SK-N-SH treated with all-trans-retinoic acid at 6 μM for 48 hours (cell line): ENCODE measurements at regions not wholly inside any gene's neighbourhood (a gene's known extent, or its start where the extent isn't known, plus 50 kb on each side); places are given as distances from the start of the nearest gene placed in this dataset.
A peak's percentile ranks its signal among the peaks of the same experiment; 100 is the strongest.
"Not testable (repeated sequence)": the region's sequence is repeated elsewhere in the genome, so short reads cannot be mapped to it uniquely, and the experiment has no call there.

ENCODE experiments used
- ATAC-seq: fragments of 200-7000 bp; cut with Tn5 transposase; 3 replicates; pipeline ENCODE4 v1.9.1; 2020; ENCODE audit warnings: mild to moderate bottlenecking, moderate library complexity
- ARNTL ChIP-seq: fragments of 450-650 bp; formaldehyde crosslinking; IDR thresholded peaks from 2 replicates; pipeline ENCODE4 v1.5.0; 2020; ENCODE audit warnings: low read depth, mild to moderate bottlenecking, moderate library complexity, borderline replicate concordance
- BACH2 ChIP-seq: fragments of 250-450 bp; sonication (Bioruptor Pico); IDR thresholded peaks from 2 replicates; pipeline ENCODE4 v1.9.0; 2021; ENCODE audit warnings: mild to moderate bottlenecking, borderline replicate concordance
- CREB5 ChIP-seq: fragments of 250-450 bp; sonication (Bioruptor Pico); IDR thresholded peaks from 2 replicates; pipeline ENCODE4 v1.5.1; 2020; ENCODE audit warnings: low read depth, mild to moderate bottlenecking, moderate library complexity
- CSDC2 ChIP-seq: fragments of 250-450 bp; sonication (Bioruptor Pico); IDR thresholded peaks from 2 replicates; pipeline ENCODE4 v1.5.0; 2020; ENCODE audit warnings: mild to moderate bottlenecking, moderate library complexity
- ESRRG ChIP-seq: fragments of 250-450 bp; sonication (Bioruptor Pico); IDR thresholded peaks from 2 replicates; pipeline ENCODE4 v1.6.1; 2021; ENCODE audit warnings: mild to moderate bottlenecking
- GLIS3 ChIP-seq: fragments of 250-450 bp; sonication (Bioruptor Pico); IDR thresholded peaks from 2 replicates; pipeline ENCODE4 v1.5.0; 2020; ENCODE audit warnings: mild to moderate bottlenecking, moderate library complexity
- ISL1 ChIP-seq: fragments of 250-450 bp; sonication (Bioruptor Pico); IDR thresholded peaks from 2 replicates; pipeline ENCODE4 v2.1.2; 2022; ENCODE audit warnings: mild to moderate bottlenecking, moderate library complexity
- OSR1 ChIP-seq: fragments of 250-450 bp; sonication (Bioruptor Pico); IDR thresholded peaks from 2 replicates; pipeline ENCODE4 v1.8.0; 2022; ENCODE audit warnings: moderate library complexity, mild to moderate bottlenecking, inconsistent platforms
- PPARA ChIP-seq: fragments of 250-450 bp; sonication (Bioruptor Pico); IDR thresholded peaks from 2 replicates; pipeline ENCODE4 v1.5.0; 2020; ENCODE audit warnings: mild to moderate bottlenecking, borderline replicate concordance
- RARB ChIP-seq: fragments of 250-450 bp; sonication (Bioruptor Pico); IDR thresholded peaks from 2 replicates; pipeline ENCODE4 v1.8.0; 2021; ENCODE audit warnings: mild to moderate bottlenecking, moderate library complexity
- SNAI2 ChIP-seq: fragments of 250-450 bp; sonication (Bioruptor Pico); IDR thresholded peaks from 2 replicates; pipeline ENCODE4 v1.5.0; 2020; ENCODE audit warnings: mild to moderate bottlenecking, moderate library complexity
- TCF4 ChIP-seq: fragments of 250-450 bp; sonication (Bioruptor Pico); IDR thresholded peaks from 2 replicates; pipeline ENCODE4 v1.8.0; 2021; ENCODE audit warnings: mild to moderate bottlenecking, moderate library complexity, borderline replicate concordance
- TOX ChIP-seq: fragments of 250-450 bp; sonication (Bioruptor Pico); IDR thresholded peaks from 2 replicates; pipeline ENCODE4 v1.8.0; 2021; ENCODE audit warnings: mild to moderate bottlenecking, moderate library complexity, borderline replicate concordance
- ZC3H10 ChIP-seq: fragments of 250-450 bp; sonication (Bioruptor Pico); IDR thresholded peaks from 2 replicates; pipeline ENCODE4 v1.5.1; 2021; ENCODE audit warnings: mild to moderate bottlenecking, moderate library complexity
- ZFP3 ChIP-seq: fragments of 250-450 bp; sonication (Bioruptor Pico); IDR thresholded peaks from 2 replicates; pipeline ENCODE4 v1.5.0; 2020; ENCODE audit warnings: mild to moderate bottlenecking, moderate library complexity
- ZFP30 ChIP-seq: fragments of 450-650 bp; formaldehyde crosslinking; IDR thresholded peaks from 2 replicates; pipeline ENCODE4 v1.5.0; 2022; ENCODE audit warnings: mild to moderate bottlenecking, moderate library complexity
- ZNF565 ChIP-seq: fragments of 450-650 bp; formaldehyde crosslinking; conservative IDR thresholded peaks from 2 replicates; pipeline ENCODE4 v1.5.0; 2020; ENCODE audit warnings: low read depth, mild to moderate bottlenecking, moderate library complexity
- ZNF70 ChIP-seq: fragments of 450-650 bp; formaldehyde crosslinking; IDR thresholded peaks from 2 replicates; pipeline ENCODE4 v1.5.0; 2020; ENCODE audit warnings: mild to moderate bottlenecking, moderate library complexity
- ZNF8 ChIP-seq: fragments of 450-650 bp; formaldehyde crosslinking; IDR thresholded peaks from 2 replicates; pipeline ENCODE4 v1.5.0; 2020; ENCODE audit warnings: mild to moderate bottlenecking, moderate library complexity
- TF ChIP-seq, protein P1 (sequence below): fragments of 250-450 bp; sonication (Bioruptor Pico); IDR thresholded peaks from 2 replicates; pipeline ENCODE4 v1.5.0; 2020; ENCODE audit warnings: mild to moderate bottlenecking, moderate library complexity
- TF ChIP-seq, protein P2 (sequence below): fragments of 250-450 bp; sonication (Bioruptor Pico); IDR thresholded peaks from 2 replicates; pipeline ENCODE4 v1.8.0; 2021; ENCODE audit warnings: low read depth, mild to moderate bottlenecking, moderate library complexity, borderline replicate concordance
- TF ChIP-seq, protein P3 (sequence below): fragments of 250-450 bp; sonication (Bioruptor Pico); IDR thresholded peaks from 2 replicates; pipeline ENCODE4 v1.8.0; 2020; ENCODE audit warnings: mild to moderate bottlenecking, moderate library complexity, borderline replicate concordance
- TF ChIP-seq, protein P4 (sequence below): fragments of 250-450 bp; sonication (Bioruptor Pico); IDR thresholded peaks from 2 replicates; pipeline ENCODE4 v1.5.1; 2021; ENCODE audit warnings: mild to moderate bottlenecking, moderate library complexity

- TF ChIP-seq CREB5 = no peak
- no peak for TF ChIP-seq ZNF70
- no peak for TF ChIP-seq OSR1 (CRISPR knock-in tag)
- no peak for TF ChIP-seq ESRRG (CRISPR knock-in tag)
- no peak for TF ChIP-seq ARNTL (CRISPR knock-in tag)
- no peak for ATAC-seq
Observed at GRCh38 chr17:71639865-71640264, 481.0 kb upstream of the SOX9 start.

- not testable (repeated sequence) for ATAC-seq
Observed at GRCh38 chr17:71646890-71647289, 473.9 kb upstream of the SOX9 start.

GRCh38 chr17:71648342-71648741, 472.5 kb upstream of the SOX9 start:
- ATAC-seq = not testable (repeated sequence)
- peak; percentile 95 for TF ChIP-seq ZNF8 (CRISPR knock-in tag)
- TF ChIP-seq, all 23 proteins: peak for 1; not testable (repeated sequence) for 22

DNA sequence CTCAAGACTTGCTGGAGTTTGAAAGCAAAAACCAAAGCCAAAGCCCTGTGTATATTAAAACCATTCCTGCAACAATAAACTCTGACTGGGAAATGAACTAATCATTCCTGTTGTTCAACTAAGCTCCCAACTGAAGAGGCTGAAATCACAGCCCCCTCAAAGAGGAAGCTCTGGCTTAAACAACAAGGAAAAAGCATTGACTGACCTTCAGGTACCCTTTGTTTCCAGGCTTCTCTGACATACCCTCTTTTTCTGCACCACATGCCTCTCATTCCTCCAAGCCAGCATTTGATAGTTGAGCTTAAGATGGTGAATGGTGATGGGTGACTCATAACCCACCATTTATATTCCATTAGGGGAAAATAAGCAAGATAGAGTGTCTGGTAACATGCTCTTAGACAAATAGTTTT, 470.9 kb upstream of the SOX9 start:
- ATAC-seq = peak; percentile 46
- TF ChIP-seq CSDC2 (CRISPR knock-in tag) (no peak), ZC3H10 (CRISPR knock-in tag) (no peak), CREB5 (no peak), ZFP30 (CRISPR knock-in tag) (no peak), ARNTL (CRISPR knock-in tag) (no peak), GLIS3 (no peak)

GRCh38 chr17:71655542-71655941, 465.3 kb upstream of the SOX9 start:
- ATAC-seq = no peak
- TF ChIP-seq ZC3H10 (CRISPR knock-in tag) = no peak
- TF ChIP-seq SNAI2 (CRISPR knock-in tag) = no peak
- TF ChIP-seq TOX (CRISPR knock-in tag) = no peak
- TF ChIP-seq, protein P1, sequence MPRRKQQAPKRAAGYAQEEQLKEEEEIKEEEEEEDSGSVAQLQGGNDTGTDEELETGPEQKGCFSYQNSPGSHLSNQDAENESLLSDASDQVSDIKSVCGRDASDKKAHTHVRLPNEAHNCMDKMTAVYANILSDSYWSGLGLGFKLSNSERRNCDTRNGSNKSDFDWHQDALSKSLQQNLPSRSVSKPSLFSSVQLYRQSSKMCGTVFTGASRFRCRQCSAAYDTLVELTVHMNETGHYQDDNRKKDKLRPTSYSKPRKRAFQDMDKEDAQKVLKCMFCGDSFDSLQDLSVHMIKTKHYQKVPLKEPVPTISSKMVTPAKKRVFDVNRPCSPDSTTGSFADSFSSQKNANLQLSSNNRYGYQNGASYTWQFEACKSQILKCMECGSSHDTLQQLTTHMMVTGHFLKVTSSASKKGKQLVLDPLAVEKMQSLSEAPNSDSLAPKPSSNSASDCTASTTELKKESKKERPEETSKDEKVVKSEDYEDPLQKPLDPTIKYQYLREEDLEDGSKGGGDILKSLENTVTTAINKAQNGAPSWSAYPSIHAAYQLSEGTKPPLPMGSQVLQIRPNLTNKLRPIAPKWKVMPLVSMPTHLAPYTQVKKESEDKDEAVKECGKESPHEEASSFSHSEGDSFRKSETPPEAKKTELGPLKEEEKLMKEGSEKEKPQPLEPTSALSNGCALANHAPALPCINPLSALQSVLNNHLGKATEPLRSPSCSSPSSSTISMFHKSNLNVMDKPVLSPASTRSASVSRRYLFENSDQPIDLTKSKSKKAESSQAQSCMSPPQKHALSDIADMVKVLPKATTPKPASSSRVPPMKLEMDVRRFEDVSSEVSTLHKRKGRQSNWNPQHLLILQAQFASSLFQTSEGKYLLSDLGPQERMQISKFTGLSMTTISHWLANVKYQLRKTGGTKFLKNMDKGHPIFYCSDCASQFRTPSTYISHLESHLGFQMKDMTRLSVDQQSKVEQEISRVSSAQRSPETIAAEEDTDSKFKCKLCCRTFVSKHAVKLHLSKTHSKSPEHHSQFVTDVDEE = no peak
- TF ChIP-seq, protein P2, sequence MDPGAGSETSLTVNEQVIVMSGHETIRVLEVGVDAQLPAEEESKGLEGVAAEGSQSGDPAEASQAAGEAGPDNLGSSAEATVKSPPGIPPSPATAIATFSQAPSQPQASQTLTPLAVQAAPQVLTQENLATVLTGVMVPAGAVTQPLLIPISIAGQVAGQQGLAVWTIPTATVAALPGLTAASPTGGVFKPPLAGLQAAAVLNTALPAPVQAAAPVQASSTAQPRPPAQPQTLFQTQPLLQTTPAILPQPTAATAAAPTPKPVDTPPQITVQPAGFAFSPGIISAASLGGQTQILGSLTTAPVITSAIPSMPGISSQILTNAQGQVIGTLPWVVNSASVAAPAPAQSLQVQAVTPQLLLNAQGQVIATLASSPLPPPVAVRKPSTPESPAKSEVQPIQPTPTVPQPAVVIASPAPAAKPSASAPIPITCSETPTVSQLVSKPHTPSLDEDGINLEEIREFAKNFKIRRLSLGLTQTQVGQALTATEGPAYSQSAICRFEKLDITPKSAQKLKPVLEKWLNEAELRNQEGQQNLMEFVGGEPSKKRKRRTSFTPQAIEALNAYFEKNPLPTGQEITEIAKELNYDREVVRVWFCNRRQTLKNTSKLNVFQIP (CRISPR knock-in tag) = no peak
- TF ChIP-seq ZNF70 = no peak
- TF ChIP-seq OSR1 (CRISPR knock-in tag) = no peak
- TF ChIP-seq RARB (CRISPR knock-in tag) = no peak
- TF ChIP-seq ZFP30 (CRISPR knock-in tag) = no peak
- TF ChIP-seq, protein P3, sequence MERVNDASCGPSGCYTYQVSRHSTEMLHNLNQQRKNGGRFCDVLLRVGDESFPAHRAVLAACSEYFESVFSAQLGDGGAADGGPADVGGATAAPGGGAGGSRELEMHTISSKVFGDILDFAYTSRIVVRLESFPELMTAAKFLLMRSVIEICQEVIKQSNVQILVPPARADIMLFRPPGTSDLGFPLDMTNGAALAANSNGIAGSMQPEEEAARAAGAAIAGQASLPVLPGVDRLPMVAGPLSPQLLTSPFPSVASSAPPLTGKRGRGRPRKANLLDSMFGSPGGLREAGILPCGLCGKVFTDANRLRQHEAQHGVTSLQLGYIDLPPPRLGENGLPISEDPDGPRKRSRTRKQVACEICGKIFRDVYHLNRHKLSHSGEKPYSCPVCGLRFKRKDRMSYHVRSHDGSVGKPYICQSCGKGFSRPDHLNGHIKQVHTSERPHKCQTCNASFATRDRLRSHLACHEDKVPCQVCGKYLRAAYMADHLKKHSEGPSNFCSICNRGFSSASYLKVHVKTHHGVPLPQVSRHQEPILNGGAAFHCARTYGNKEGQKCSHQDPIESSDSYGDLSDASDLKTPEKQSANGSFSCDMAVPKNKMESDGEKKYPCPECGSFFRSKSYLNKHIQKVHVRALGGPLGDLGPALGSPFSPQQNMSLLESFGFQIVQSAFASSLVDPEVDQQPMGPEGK (CRISPR knock-in tag) = no peak
- no peak for TF ChIP-seq PPARA (CRISPR knock-in tag)
- no peak for TF ChIP-seq ZFP3 (CRISPR knock-in tag)
- TF ChIP-seq ARNTL (CRISPR knock-in tag) = no peak
- no peak for TF ChIP-seq ZNF565 (CRISPR knock-in tag)
- TF ChIP-seq TCF4 (CRISPR knock-in tag) = no peak
- TF ChIP-seq, protein P4, sequence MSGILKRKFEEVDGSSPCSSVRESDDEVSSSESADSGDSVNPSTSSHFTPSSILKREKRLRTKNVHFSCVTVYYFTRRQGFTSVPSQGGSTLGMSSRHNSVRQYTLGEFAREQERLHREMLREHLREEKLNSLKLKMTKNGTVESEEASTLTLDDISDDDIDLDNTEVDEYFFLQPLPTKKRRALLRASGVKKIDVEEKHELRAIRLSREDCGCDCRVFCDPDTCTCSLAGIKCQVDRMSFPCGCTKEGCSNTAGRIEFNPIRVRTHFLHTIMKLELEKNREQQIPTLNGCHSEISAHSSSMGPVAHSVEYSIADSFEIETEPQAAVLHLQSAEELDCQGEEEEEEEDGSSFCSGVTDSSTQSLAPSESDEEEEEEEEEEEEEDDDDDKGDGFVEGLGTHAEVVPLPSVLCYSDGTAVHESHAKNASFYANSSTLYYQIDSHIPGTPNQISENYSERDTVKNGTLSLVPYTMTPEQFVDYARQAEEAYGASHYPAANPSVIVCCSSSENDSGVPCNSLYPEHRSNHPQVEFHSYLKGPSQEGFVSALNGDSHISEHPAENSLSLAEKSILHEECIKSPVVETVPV (CRISPR knock-in tag) = no peak
- no peak for TF ChIP-seq GLIS3
- TF ChIP-seq BACH2 (CRISPR knock-in tag) = no peak
- no peak for TF ChIP-seq ISL1 (CRISPR knock-in tag)
- no peak for TF ChIP-seq CREB5
